Chondrocyte (in vitro differentiated cells): ENCODE measurements at regions not wholly inside any gene's neighbourhood (a gene's known extent, or its start where the extent isn't known, plus 50 kb on each side); places are given as distances from the start of the nearest gene placed in this dataset.
"Not testable (repeated sequence)": the region's sequence is repeated elsewhere in the genome, so short reads cannot be mapped to it uniquely, and the experiment has no call there.

Source experiments
- DNase-seq: peaks from one replicate; pipeline ENCODE4 v3.0.0; 2021; ENCODE audit warnings: mixed read lengths, low spot score
- H3K27ac Mint-ChIP-seq: one replicate; pipeline ENCODE4 v1.8.0; 2021; ENCODE audit warnings: mild to moderate bottlenecking, moderate library complexity, mixed read lengths; ENCODE audit not compliant: unreplicated experiment
- H3K27me3 Mint-ChIP-seq: 2 replicates; pipeline ENCODE4 v1.8.0; 2021; ENCODE audit warnings: low read depth, mixed read lengths
- H3K36me3 Mint-ChIP-seq: 2 replicates; pipeline ENCODE4 v1.8.0; 2021; ENCODE audit warnings: low read depth, mixed read lengths
- H3K4me1 Mint-ChIP-seq: 2 replicates; pipeline ENCODE4 v1.8.0; 2021; ENCODE audit warnings: low read depth, mild to moderate bottlenecking, mixed read lengths
- H3K4me3 Mint-ChIP-seq: one replicate; pipeline ENCODE4 v1.8.0; 2021; ENCODE audit warnings: mild to moderate bottlenecking, moderate library complexity, mixed read lengths; ENCODE audit not compliant: unreplicated experiment
- H3K9me3 Mint-ChIP-seq: 2 replicates; pipeline ENCODE4 v1.8.0; 2021; ENCODE audit warnings: low read depth, mixed read lengths
- CTCF ChIP-seq: fragments of 200-600 bp; sonication (generic); IDR thresholded peaks from 2 replicates; pipeline ENCODE4 v1.5.0; 2021; ENCODE audit warnings: antibody characterized with exemption, mild to moderate bottlenecking, moderate library complexity

- H3K4me3 Mint-ChIP-seq, result no peak overlapping the region
- no peaks in the 10 kb centered on the region for H3K4me1 Mint-ChIP-seq
- no peak for DNase-seq
- no peak overlapping the region for H3K27ac Mint-ChIP-seq
- no peaks in the 10 kb centered on the region for H3K36me3 Mint-ChIP-seq
- peaks cover 25% of the 10 kb centered on the region for H3K9me3 Mint-ChIP-seq
- no peak for TF ChIP-seq CTCF
- no peaks in the 10 kb centered on the region for H3K27me3 Mint-ChIP-seq
Observed at GRCh38 chr20:30503992-30504570, 753.4 kb upstream of the DEFB115 start.

DNA sequence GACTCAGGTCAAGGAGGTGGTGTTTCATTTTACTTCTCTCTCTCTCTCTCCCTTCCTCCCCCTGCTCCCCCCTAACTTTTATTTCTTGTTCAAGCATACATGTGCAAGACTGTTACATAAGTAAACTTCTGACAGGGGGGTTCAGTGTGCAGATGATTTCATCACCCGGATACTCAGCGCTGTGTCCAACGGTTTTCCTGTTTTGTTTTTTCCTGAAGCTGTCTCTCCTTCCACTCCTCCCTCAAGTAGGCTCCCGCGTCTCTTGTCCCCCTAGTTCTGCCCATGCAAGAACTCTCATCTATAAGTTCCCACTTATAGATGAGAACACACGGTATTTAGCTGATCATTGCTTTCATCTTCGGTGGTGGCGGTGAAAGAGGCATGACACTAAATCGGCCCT, 751.9 kb upstream of the DEFB115 start:
- Mint-ChIP-seq H3K9me3 (peaks cover 32% of the 10 kb centered on the region), H3K36me3 (no peaks in the 10 kb centered on the region), H3K27me3 (no peaks in the 10 kb centered on the region), H3K27ac (no peak overlapping the region), H3K4me3 (no peak overlapping the region), H3K4me1 (no peaks in the 10 kb centered on the region)
- TF ChIP-seq CTCF, result no peak
- no peak for DNase-seq

DNA sequence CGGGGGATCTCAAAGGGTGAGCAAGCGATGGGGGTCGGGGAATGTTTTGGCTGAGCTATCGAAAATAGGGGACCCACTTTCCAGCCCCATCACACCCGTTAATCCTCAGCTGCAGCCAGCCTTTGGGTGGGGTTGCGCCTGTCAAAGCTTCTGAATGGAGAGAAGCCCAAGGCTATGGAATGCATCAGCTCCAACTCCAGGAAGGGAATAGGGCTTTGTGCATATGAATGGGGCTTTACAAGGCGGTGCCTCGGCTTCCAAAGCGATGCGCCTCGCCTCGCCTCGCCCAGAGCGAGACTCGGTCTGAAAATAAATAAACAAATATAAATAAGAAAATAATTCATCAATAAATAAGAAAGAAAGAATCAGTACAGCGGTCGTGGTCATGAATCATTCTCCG, 751.4 kb upstream of the DEFB115 start:
- Mint-ChIP-seq H3K9me3 (peaks cover 35% of the 10 kb centered on the region), H3K27me3 (no peaks in the 10 kb centered on the region), H3K27ac (no peak overlapping the region), H3K36me3 (no peaks in the 10 kb centered on the region), H3K4me1 (no peaks in the 10 kb centered on the region), H3K4me3 (no peak overlapping the region)
- no peak for DNase-seq
- no peak for TF ChIP-seq CTCF

- not testable (repeated sequence) for H3K27ac Mint-ChIP-seq, H3K4me1 Mint-ChIP-seq, H3K27me3 Mint-ChIP-seq, H3K36me3 Mint-ChIP-seq, H3K4me3 Mint-ChIP-seq
- peaks cover 38% of the 10 kb centered on the region for H3K9me3 Mint-ChIP-seq
- DNase-seq, result peak; percentile 83
Observed at GRCh38 chr20:30508382-30508781, 749.1 kb upstream of the DEFB115 start.

DNA sequence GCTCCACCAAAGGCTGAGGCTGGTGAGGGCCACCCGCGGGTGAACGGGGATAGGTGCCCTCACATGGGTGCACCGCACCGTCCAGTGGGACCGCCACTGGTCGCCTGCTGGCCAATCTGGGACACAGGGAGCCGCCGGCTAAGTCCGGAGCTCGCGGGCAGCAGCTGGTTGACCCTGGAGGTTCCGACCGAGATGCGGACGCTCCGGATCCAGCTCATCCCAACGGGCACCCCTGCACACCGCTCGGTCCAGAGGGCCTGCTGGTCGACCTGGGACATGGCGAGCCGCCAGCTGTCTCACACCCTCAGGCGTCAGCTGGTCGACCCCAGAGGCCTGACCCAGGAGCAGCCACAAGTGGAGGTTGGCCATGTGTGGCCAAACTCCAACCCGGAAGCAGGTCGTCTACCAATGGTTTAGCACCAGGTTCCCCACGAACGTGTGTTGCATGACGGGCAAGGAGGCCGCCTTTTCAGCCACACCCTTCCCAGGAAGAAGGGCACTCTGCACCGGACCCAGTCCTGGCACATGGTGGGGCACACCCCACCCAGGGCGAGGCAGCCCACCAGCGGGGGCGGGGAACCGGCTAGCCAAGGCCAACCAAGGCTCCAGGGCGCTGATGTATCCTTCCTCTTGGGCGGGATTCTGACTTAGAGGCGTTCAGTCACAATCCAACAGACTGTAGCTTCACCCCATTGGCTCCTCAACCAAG, 746.0 kb upstream of the DEFB115 start:
- no peaks in the 10 kb centered on the region for H3K36me3 Mint-ChIP-seq
- no peak overlapping the region for H3K27ac Mint-ChIP-seq
- no peaks in the 10 kb centered on the region for H3K27me3 Mint-ChIP-seq
- no peak for TF ChIP-seq CTCF
- H3K9me3 Mint-ChIP-seq, result peaks cover 60% of the 10 kb centered on the region
- no peak overlapping the region for H3K4me3 Mint-ChIP-seq
- no peaks in the 10 kb centered on the region for H3K4me1 Mint-ChIP-seq
- no peak for DNase-seq

GRCh38 chr20:30513050-30513628, 744.3 kb upstream of the DEFB115 start:
- H3K27me3 Mint-ChIP-seq, result no peaks in the 10 kb centered on the region
- no peak overlapping the region for H3K4me3 Mint-ChIP-seq
- TF ChIP-seq CTCF, result no peak
- no peaks in the 10 kb centered on the region for H3K4me1 Mint-ChIP-seq
- peaks cover 53% of the 10 kb centered on the region for H3K9me3 Mint-ChIP-seq
- H3K36me3 Mint-ChIP-seq, result no peaks in the 10 kb centered on the region
- no peak for DNase-seq
- no peak overlapping the region for H3K27ac Mint-ChIP-seq

DNA sequence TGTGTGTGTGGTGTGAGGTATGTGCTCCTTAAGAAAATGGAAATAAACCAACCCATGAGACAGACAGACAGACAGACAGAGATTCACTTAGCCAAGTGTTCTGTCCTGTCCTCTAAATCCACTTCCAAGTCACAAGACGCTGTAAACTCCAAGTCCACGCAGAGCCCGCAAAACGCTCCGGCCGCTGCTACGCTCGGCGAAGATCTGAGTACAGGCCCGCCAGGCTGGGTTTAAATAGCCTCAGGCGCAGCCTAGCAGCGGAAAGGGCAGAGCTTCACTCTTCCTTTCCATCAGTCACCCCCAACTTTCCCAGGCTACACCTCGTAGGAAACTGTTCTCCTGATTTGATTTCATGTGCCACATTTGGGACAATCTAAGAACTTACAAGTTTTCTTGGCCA, 741.5 kb upstream of the DEFB115 start:
- not testable (repeated sequence) for H3K36me3 Mint-ChIP-seq, H3K4me3 Mint-ChIP-seq, H3K4me1 Mint-ChIP-seq, DNase-seq, H3K27me3 Mint-ChIP-seq, H3K27ac Mint-ChIP-seq
- peaks cover 37% of the 10 kb centered on the region for H3K9me3 Mint-ChIP-seq

GRCh38 chr20:30518906-30519305, 738.6 kb upstream of the DEFB115 start:
- not testable (repeated sequence) for H3K27ac Mint-ChIP-seq, DNase-seq, H3K4me3 Mint-ChIP-seq, H3K27me3 Mint-ChIP-seq, H3K4me1 Mint-ChIP-seq, H3K36me3 Mint-ChIP-seq
- peaks cover 41% of the 10 kb centered on the region for H3K9me3 Mint-ChIP-seq
